ENCODE measurements at regions not wholly inside any gene's neighbourhood (a gene's known extent, or its start where the extent isn't known, plus 50 kb on each side); places are given as distances from the start of the nearest gene placed in this dataset.

- TF ChIP-seq POLR2AphosphoS5 (IDR thresholded peaks at IDR 0.05; ENCODE audit: low read depth, low read length) (no peak), SIN3A (IDR thresholded peaks at IDR 0.05; ENCODE audit: borderline replicate concordance, insufficient read depth, low read length) (no peak), TAF1 (IDR thresholded peaks at IDR 0.05; ENCODE audit: borderline replicate concordance, insufficient read depth, low read length) (no peak), FOXP2 (optimal IDR thresholded peaks at IDR 0.05; ENCODE audit: borderline replicate concordance, extremely low read depth, extremely low read length, insufficient read depth) (no peak)
- TF ChIP-seq, protein P1, sequence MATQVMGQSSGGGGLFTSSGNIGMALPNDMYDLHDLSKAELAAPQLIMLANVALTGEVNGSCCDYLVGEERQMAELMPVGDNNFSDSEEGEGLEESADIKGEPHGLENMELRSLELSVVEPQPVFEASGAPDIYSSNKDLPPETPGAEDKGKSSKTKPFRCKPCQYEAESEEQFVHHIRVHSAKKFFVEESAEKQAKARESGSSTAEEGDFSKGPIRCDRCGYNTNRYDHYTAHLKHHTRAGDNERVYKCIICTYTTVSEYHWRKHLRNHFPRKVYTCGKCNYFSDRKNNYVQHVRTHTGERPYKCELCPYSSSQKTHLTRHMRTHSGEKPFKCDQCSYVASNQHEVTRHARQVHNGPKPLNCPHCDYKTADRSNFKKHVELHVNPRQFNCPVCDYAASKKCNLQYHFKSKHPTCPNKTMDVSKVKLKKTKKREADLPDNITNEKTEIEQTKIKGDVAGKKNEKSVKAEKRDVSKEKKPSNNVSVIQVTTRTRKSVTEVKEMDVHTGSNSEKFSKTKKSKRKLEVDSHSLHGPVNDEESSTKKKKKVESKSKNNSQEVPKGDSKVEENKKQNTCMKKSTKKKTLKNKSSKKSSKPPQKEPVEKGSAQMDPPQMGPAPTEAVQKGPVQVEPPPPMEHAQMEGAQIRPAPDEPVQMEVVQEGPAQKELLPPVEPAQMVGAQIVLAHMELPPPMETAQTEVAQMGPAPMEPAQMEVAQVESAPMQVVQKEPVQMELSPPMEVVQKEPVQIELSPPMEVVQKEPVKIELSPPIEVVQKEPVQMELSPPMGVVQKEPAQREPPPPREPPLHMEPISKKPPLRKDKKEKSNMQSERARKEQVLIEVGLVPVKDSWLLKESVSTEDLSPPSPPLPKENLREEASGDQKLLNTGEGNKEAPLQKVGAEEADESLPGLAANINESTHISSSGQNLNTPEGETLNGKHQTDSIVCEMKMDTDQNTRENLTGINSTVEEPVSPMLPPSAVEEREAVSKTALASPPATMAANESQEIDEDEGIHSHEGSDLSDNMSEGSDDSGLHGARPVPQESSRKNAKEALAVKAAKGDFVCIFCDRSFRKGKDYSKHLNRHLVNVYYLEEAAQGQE (IDR thresholded peaks at IDR 0.05; ENCODE audit: insufficient read depth in 1 of 2, low read depth in 2 of 2, low read length in 2 of 2), result no peak
Measured at GRCh38 chr18:71025505-71026225, 736.8 kb downstream of the SOCS6 start.

Data from PFSK-1 (cell line).